HG02798 (cell line): ENCODE measurements at regions not wholly inside any gene's neighbourhood (a gene's known extent, or its start where the extent isn't known, plus 50 kb on each side); places are given as distances from the start of the nearest gene placed in this dataset.
"Not testable (repeated sequence)": the region's sequence is repeated elsewhere in the genome, so short reads cannot be mapped to it uniquely, and the experiment has no call there.

Experiments
- ATAC-seq: cut with Tn5 transposase; IDR thresholded peaks from one replicate; pipeline ENCODE4 v1.9.1; 2021; ENCODE audit warnings: mild to moderate bottlenecking; ENCODE audit not compliant: unreplicated experiment, poor library complexity

- ATAC-seq: no peak
Measured at GRCh38 chr13:105702441-105702840, 833.0 kb downstream of the EFNB2 start.

- no peak for ATAC-seq
Measured at GRCh38 chr13:105692769-105693168, 842.7 kb downstream of the EFNB2 start.

GRCh38 chr13:105684216-105684615 lies 851.2 kb downstream of the EFNB2 start:
- ATAC-seq: no peak

- ATAC-seq: no peak
Measured at GRCh38 chr13:105679838-105680237, 855.6 kb downstream of the EFNB2 start.

- ATAC-seq: no peak
Measured at GRCh38 chr13:105678072-105678471, 857.4 kb downstream of the EFNB2 start.

- ATAC-seq: no peak
Measured at GRCh38 chr13:105672881-105673280, 862.6 kb downstream of the EFNB2 start.

- ATAC-seq: not testable (repeated sequence)
Measured at GRCh38 chr13:105671131-105671530, 864.3 kb downstream of the EFNB2 start.

- ATAC-seq: no peak
Measured at GRCh38 chr13:105670179-105670990, 865.1 kb downstream of the EFNB2 start.

- ATAC-seq: no peak
Measured at GRCh38 chr13:105665284-105665683, 870.2 kb downstream of the EFNB2 start.

GRCh38 chr13:105663182-105663581 lies 872.3 kb downstream of the EFNB2 start:
- no peak for ATAC-seq

- no peak for ATAC-seq
Measured at GRCh38 chr13:105660561-105660960, 874.9 kb downstream of the EFNB2 start.

- no peak for ATAC-seq
Measured at GRCh38 chr13:105658431-105658830, 877.0 kb downstream of the EFNB2 start.

GRCh38 chr13:105655046-105655445 lies 880.4 kb downstream of the EFNB2 start:
- ATAC-seq: no peak

- no peak for ATAC-seq
Measured at GRCh38 chr13:105643966-105644365, 891.5 kb downstream of the EFNB2 start.

- no peak for ATAC-seq
Measured at GRCh38 chr13:105642511-105642958, 892.9 kb downstream of the EFNB2 start.

- no peak for ATAC-seq
Measured at GRCh38 chr13:105641121-105641520, 894.3 kb downstream of the EFNB2 start.

- no peak for ATAC-seq
Measured at GRCh38 chr13:105638426-105638825, 897.0 kb downstream of the EFNB2 start.

GRCh38 chr13:105634059-105634458 lies 901.4 kb downstream of the EFNB2 start:
- no peak for ATAC-seq

- ATAC-seq: no peak
Measured at GRCh38 chr13:105630431-105630830, 905.0 kb downstream of the EFNB2 start.

GRCh38 chr13:105627270-105627669 lies 908.2 kb downstream of the EFNB2 start:
- ATAC-seq: no peak

- no peak for ATAC-seq
Measured at GRCh38 chr13:105625691-105626090, 909.8 kb downstream of the EFNB2 start.
